ENCODE measurements at regions not wholly inside any gene's neighbourhood (a gene's known extent, or its start where the extent isn't known, plus 50 kb on each side); places are given as distances from the start of the nearest gene placed in this dataset.

DNA sequence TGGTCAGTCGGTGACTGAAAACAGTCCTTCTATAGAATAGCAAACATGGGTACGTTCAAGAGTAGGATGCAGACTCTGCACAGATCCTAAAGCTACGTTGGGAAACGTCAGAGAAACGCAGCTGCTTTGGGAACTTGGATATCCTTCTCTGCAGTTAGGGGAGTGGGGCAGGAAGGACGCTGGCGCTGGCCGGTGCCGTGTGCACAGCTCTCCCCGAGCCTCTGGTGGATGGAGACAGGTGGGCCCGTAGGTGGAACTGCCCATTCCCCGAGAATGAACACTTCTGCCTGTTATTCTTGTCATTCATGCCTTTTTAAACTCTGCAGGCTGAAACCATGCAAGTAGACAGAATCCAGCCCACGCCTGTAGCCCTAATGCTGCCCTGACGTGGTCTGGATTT lies 91.7 kb upstream of the MBOAT2 start:
- TF ChIP-seq, protein P1, sequence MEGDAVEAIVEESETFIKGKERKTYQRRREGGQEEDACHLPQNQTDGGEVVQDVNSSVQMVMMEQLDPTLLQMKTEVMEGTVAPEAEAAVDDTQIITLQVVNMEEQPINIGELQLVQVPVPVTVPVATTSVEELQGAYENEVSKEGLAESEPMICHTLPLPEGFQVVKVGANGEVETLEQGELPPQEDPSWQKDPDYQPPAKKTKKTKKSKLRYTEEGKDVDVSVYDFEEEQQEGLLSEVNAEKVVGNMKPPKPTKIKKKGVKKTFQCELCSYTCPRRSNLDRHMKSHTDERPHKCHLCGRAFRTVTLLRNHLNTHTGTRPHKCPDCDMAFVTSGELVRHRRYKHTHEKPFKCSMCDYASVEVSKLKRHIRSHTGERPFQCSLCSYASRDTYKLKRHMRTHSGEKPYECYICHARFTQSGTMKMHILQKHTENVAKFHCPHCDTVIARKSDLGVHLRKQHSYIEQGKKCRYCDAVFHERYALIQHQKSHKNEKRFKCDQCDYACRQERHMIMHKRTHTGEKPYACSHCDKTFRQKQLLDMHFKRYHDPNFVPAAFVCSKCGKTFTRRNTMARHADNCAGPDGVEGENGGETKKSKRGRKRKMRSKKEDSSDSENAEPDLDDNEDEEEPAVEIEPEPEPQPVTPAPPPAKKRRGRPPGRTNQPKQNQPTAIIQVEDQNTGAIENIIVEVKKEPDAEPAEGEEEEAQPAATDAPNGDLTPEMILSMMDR (IDR thresholded peaks at IDR 0.05): no peak
- TF ChIP-seq POLR2A (IDR thresholded peaks at IDR 0.05): no peak

Data from Peyer's patch (tissue), 4 donors.